Hepatocyte (in vitro differentiated cells): ENCODE measurements at regions not wholly inside any gene's neighbourhood (a gene's known extent, or its start where the extent isn't known, plus 50 kb on each side); places are given as distances from the start of the nearest gene placed in this dataset.

ENCODE experiments used
- CTCF ChIP-seq: fragments of 200-600 bp; sonication (generic); IDR thresholded peaks from 2 replicates; pipeline ENCODE4 v1.5.1; 2016; ENCODE audit warnings: antibody characterized with exemption, mild to moderate bottlenecking; ENCODE audit not compliant: poor library complexity
- EZH2 ChIP-seq: fragments of 200-600 bp; sonication (generic); IDR thresholded peaks from 2 replicates; pipeline ENCODE4 v1.6.1; 2016; ENCODE audit warnings: antibody characterized with exemption, mild to moderate bottlenecking, borderline replicate concordance

- TF ChIP-seq CTCF (no peak), EZH2 (no peak)
Measured at GRCh38 chr2:34188464-34189303, 589.6 kb upstream of the FAM98A start.
